SK-N-SH (cell line): ENCODE measurements at regions not wholly inside any gene's neighbourhood (a gene's known extent, or its start where the extent isn't known, plus 50 kb on each side); places are given as distances from the start of the nearest gene placed in this dataset.

Experiments used
- CHD2 ChIP-seq: fragments of 150-350 bp; IDR thresholded peaks from 2 replicates; pipeline ENCODE4 v1.6.1; 2018; ENCODE audit warnings: low read length; ENCODE audit not compliant: partially characterized antibody
- JUND ChIP-seq: IDR thresholded peaks from 2 replicates; pipeline ENCODE4 v1.4.0; 2012
- RFX5 ChIP-seq: IDR thresholded peaks from 2 replicates; pipeline ENCODE4 v1.6.1; 2012; ENCODE audit warnings: mild to moderate bottlenecking, improper control_type of control experiment, low read length
- YY1 ChIP-seq: IDR thresholded peaks from 2 replicates; pipeline ENCODE4 v1.4.0; 2012; ENCODE audit warnings: low read depth, mild to moderate bottlenecking
- TF ChIP-seq, protein P1 (sequence below): IDR thresholded peaks from 2 replicates; pipeline ENCODE4 v1.4.0; 2012; ENCODE audit warnings: low read depth, borderline replicate concordance
- TF ChIP-seq, protein P2 (sequence below): IDR thresholded peaks from 2 replicates; pipeline ENCODE4 v1.4.0; 2012; ENCODE audit warnings: low read depth

DNA sequence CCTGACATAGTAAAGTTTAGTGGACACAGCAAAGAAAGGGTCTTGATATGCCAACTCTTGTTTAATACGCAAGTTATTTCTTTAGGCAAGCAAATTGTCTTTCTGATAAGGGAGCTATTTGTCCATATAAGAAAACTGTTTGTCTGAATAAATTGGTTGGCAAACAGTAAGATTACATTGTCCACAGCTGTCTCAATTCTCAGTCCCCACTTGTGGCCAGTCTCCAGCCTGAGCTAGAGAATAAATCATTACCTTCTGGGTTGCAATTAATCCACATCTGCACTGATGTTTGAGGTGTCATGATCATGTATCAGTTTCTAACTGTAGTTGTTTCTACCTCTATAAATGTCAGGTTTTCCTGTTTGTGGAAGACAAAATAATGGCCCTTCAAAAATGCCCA is 60.0 kb upstream of the TNR start:
- TF ChIP-seq, protein P1, sequence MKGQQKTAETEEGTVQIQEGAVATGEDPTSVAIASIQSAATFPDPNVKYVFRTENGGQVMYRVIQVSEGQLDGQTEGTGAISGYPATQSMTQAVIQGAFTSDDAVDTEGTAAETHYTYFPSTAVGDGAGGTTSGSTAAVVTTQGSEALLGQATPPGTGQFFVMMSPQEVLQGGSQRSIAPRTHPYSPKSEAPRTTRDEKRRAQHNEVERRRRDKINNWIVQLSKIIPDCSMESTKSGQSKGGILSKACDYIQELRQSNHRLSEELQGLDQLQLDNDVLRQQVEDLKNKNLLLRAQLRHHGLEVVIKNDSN: no peak
- TF ChIP-seq CHD2 (no peak), YY1 (no peak), RFX5 (no peak), JUND (no peak)
- TF ChIP-seq, protein P2, sequence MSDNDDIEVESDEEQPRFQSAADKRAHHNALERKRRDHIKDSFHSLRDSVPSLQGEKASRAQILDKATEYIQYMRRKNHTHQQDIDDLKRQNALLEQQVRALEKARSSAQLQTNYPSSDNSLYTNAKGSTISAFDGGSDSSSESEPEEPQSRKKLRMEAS: no peak
